HEK293T (cell line): ENCODE measurements at regions not wholly inside any gene's neighbourhood (a gene's known extent, or its start where the extent isn't known, plus 50 kb on each side); places are given as distances from the start of the nearest gene placed in this dataset.

Source experiments
- ELF4 ChIP-seq: fragments of 450-650 bp; IDR thresholded peaks from 2 replicates; pipeline ENCODE4 v1.6.1; 2017; ENCODE audit warnings: antibody characterized with exemption
- HDGF ChIP-seq: fragments of 450-650 bp; IDR thresholded peaks from 2 replicates; pipeline ENCODE4 v1.6.1; 2017; ENCODE audit warnings: antibody characterized with exemption, borderline replicate concordance
- SP1 ChIP-seq: fragments of 450-650 bp; IDR thresholded peaks from 2 replicates; pipeline ENCODE4 v1.6.1; 2017
- TARDBP ChIP-seq: fragments of 450-650 bp; IDR thresholded peaks from 2 replicates; pipeline ENCODE4 v1.6.1; 2016

DNA sequence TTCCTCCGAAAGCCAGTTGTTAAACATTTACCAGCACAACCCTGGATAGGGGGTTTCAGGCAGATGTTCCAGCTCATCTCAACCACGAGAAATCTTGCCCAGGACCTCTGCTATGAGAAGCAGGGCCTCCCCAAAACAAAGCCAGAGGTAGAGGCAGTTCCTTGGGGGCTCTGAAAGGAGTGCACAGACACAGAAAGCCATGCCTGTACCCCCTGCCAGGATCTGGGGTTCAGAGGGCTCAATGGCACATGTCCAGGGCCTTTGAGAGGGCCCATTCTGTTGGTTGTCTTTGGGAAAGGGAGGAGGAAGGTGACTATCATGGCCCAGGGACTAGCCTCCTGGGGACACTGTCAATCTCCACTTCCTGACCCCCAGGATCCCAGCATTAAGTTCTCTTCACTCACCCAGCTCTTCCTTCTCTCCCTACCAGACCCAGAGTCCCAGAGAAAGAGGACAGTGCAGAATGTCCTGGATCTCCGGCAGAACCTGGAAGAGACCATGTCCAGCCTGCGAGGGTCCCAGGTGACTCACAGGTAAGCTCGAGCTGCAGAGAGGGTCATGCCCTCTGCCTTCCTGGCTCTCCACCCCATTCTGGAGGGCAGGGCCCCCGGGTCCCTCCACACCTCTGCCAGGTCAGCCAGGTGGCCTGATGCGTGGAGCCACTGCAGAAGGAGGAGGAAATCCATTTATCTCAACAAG lies 116.4 kb upstream of the IPO9 start:
- TF ChIP-seq SP1 (no peak), ELF4 (no peak), TARDBP (no peak), HDGF (no peak)
